GM18520 (cell line): ENCODE measurements at regions not wholly inside any gene's neighbourhood (a gene's known extent, or its start where the extent isn't known, plus 50 kb on each side); places are given as distances from the start of the nearest gene placed in this dataset.
"Not testable (repeated sequence)": the region's sequence is repeated elsewhere in the genome, so short reads cannot be mapped to it uniquely, and the experiment has no call there.

ENCODE experiments used
- ATAC-seq: cut with Tn5 transposase; IDR thresholded peaks from one replicate; pipeline ENCODE4 v1.9.1; 2021; ENCODE audit not compliant: unreplicated experiment

GRCh38 chr5:52603778-52604554, 183.8 kb upstream of the ITGA1 start:
- no peak for ATAC-seq

GRCh38 chr5:52605317-52606313, 182.1 kb upstream of the ITGA1 start:
- no peak for ATAC-seq

GRCh38 chr5:52607227-52607824, 180.4 kb upstream of the ITGA1 start:
- no peak for ATAC-seq

- ATAC-seq = no peak
Observed at GRCh38 chr5:52620315-52620714, 167.4 kb upstream of the ITGA1 start.

- no peak for ATAC-seq
Observed at GRCh38 chr5:52623291-52623690, 164.4 kb upstream of the ITGA1 start.

GRCh38 chr5:52624291-52624690, 163.4 kb upstream of the ITGA1 start:
- ATAC-seq = no peak

- no peak for ATAC-seq
Observed at GRCh38 chr5:52626312-52626711, 161.4 kb upstream of the ITGA1 start.

- ATAC-seq = no peak
Observed at GRCh38 chr5:52627740-52628139, 160.0 kb upstream of the ITGA1 start.

- no peak for ATAC-seq
Observed at GRCh38 chr5:52632281-52632680, 155.4 kb upstream of the ITGA1 start.

GRCh38 chr5:52634171-52634570, 153.5 kb upstream of the ITGA1 start:
- not testable (repeated sequence) for ATAC-seq

- no peak for ATAC-seq
Observed at GRCh38 chr5:52638732-52639131, 149.0 kb upstream of the ITGA1 start.

- no peak for ATAC-seq
Observed at GRCh38 chr5:52648726-52649125, 139.0 kb upstream of the ITGA1 start.

- no peak for ATAC-seq
Observed at GRCh38 chr5:52655163-52655562, 132.6 kb upstream of the ITGA1 start.

- ATAC-seq = no peak
Observed at GRCh38 chr5:52656569-52657246, 131.0 kb upstream of the ITGA1 start.

GRCh38 chr5:52657247-52657645, 130.5 kb upstream of the ITGA1 start:
- no peak for ATAC-seq

GRCh38 chr5:52658246-52658645, 129.5 kb upstream of the ITGA1 start:
- ATAC-seq = no peak

- ATAC-seq = no peak
Observed at GRCh38 chr5:52660621-52661020, 127.1 kb upstream of the ITGA1 start.

- ATAC-seq = no peak
Observed at GRCh38 chr5:52661903-52662595, 125.7 kb upstream of the ITGA1 start.

GRCh38 chr5:52665559-52665958, 122.2 kb upstream of the ITGA1 start:
- no peak for ATAC-seq

GRCh38 chr5:52668139-52668538, 119.6 kb upstream of the ITGA1 start:
- no peak for ATAC-seq
